GM20431 (cell line): ENCODE measurements at regions not wholly inside any gene's neighbourhood (a gene's known extent, or its start where the extent isn't known, plus 50 kb on each side); places are given as distances from the start of the nearest gene placed in this dataset.
"Not testable (repeated sequence)": the region's sequence is repeated elsewhere in the genome, so short reads cannot be mapped to it uniquely, and the experiment has no call there.

ENCODE experiments used
- in situ Hi-C: fragments of 300-500 bp; cut with MseI, MboI; formaldehyde crosslinking; loops from one replicate; pipeline ENCODE4 v1.15.0; 2020; ENCODE audit warnings: low sequenced_read_pairs; ENCODE audit not compliant: unreplicated experiment

- in situ Hi-C loops: no loop called here
Observed at GRCh38 chr17:71830866-71831265, 290.0 kb upstream of the SOX9 start.

DNA sequence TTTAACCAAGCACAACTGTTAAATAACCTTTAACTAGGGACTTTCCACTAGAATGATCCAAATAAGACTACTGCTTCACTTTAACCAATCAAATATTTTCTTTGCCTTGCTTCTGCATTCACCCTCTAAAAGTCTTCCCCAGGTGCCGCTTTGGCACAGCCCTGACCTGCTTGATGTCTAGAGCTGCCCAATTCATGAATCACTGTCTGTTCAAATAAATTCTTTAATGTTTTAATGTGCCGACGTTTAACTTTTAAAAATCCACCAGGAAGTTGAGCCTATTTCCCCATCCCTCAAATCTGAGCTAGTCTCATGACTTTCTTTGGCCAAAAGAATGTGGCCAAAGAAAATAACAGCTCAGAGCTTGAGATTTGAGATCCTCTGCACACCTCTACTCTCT is 277.8 kb upstream of the SOX9 start:
- in situ Hi-C loops: no loop called here

GRCh38 chr17:71845337-71845736 is 275.5 kb upstream of the SOX9 start:
- in situ Hi-C loops: no loop called here

- in situ Hi-C loops: no loop called here
Observed at GRCh38 chr17:71846561-71847110, 274.2 kb upstream of the SOX9 start.

DNA sequence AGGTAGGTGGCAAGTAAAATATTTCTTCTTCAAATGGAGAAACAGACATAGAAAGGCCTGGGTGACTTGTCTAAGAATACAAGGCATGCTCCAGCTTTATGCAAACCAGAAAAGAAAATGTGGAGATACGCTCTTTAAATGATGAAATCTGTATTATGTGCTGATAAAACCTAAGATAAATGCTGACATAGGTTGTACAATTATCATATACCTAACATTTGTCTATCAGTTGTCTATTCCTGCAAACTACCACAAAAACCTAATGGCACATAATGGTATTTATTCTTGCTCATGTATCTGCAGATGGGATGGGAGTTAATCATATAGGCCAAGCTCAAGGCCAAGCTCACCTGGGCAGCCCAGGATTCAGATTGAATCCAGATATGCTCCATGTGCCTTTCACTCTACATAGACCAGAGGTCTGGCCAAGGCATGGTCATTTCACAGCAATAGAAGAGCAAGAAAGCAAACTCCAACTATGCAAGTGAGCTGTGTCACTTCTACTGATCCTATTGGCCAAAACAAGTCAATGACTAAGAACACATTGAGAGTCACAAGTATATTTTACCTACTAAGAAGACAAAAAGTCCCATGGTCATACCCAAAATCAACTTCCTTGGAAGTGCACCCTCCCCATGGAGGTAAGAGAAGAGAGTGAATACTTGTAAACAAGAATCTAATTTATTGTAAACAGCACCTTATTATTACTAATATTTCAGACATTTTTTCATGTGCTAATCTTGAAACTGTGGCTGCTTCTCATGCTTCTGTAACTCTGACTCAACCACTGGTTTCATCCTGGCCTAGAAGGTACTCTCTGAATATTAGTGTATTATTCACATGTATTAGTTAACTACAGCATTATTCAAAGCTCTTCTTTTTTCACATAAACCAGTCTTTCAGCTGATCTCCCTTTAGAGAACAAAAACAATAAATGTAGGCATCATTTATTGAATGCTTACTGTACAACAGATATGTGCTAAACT is 270.7 kb upstream of the SOX9 start:
- in situ Hi-C loops: no loop called here

DNA sequence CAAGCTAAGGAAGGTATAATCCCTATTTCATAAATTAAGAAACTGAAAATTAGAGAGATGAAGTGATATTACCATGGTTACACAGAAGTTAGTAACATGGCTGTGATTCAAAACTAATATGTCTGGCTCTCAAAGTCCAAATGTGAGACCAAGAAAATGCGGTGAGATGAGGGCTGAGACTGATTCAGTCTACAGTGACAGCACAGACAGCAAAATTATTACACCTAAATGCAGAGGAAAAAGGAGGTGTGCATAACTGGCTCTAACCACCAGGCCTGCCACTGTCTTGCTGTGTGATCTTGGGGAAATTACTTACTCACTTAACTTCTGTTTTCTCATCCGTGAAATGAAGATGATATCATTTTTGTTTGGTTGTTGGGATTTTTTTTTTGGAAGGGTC is 270.0 kb upstream of the SOX9 start:
- in situ Hi-C loops: no loop called here

GRCh38 chr17:71855010-71855409 is 265.8 kb upstream of the SOX9 start:
- in situ Hi-C loops: no loop called here

GRCh38 chr17:71864755-71865154 is 256.1 kb upstream of the SOX9 start:
- in situ Hi-C loops: no loop called here

DNA sequence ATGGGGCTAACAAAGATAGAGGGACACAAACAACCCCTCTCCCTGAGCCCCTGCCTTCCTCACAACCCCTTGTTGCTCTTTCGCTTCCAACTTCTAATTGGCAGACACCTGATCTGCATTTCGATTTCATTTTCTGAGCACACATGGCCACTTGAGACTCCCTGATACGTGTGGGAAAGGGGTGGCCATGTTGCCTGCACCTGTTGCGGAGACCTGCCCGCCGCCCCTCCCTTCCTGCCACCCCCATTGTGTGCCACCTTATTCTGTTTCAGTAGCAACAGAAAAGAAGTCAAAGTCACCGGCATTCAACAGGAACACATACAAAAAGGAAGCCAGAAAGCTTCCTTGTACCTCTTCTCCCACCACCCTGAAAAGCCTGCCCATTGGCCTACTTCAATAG is 254.7 kb upstream of the SOX9 start:
- in situ Hi-C loops: no loop called here

- in situ Hi-C loops: no loop called here
Observed at GRCh38 chr17:71869293-71869692, 251.5 kb upstream of the SOX9 start.

DNA sequence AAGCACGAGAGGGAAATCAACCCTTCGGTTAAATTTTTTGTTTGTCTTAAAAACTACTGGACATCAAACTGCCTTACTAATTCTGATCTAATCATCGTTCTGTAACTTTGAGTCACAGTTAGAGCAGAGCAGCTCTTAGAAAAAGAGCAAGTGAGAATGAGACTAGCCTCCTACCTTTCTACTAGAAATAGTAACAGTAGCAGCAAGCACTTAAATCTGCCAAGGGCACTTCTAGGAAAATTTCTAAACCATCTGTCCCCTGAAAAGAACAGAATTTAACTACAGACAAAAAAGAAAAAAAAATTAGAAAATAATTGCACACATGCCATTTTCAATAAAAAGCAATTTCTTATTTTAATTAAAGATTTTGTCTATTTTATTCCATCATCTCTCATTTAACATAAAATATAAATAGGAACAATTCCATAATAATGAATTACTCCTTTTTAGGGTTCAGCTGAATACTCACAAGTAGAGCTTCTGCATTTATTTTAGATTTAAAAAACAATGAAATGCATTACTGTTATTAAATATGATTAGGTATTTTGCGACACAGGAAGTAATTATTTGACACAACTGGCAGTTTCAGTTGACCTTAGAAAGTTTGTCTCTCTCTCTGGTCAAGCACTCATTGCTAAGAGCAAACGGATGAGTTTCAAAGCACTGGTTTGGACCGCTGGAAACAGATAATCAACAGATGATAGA is 250.8 kb upstream of the SOX9 start:
- in situ Hi-C loops: no loop called here

GRCh38 chr17:71870546-71870862 is 250.3 kb upstream of the SOX9 start:
- in situ Hi-C loops: no loop called here

DNA sequence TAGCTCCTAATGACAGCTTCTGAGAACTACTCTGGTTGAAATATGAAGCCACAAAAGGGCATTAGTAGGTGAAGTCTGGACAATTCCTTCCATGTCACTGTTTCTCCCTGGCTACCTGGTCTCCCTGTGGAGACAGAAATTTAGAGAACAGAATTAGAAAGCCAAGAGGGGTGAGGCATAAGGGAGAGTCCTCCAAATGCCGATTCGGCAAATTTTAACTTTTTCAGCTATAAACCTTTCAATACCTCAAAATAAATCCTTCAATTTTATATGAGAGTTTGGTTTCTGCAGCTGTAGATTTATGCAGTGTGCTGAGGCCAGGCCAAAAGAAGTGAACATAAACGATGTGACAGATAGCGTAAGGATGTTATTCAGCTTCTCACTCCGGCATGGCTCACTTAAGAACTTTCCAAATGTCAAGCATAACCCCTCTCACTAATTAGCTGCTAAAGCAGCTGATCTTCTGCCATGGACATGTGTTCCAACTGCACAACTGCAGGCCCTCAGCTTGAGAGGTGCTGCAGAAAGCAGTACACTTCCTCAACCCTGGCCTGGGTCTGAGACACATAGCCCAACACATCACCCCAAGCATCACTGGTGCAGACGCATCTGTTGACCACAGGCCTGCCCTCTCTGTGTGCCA is 247.9 kb upstream of the SOX9 start:
- in situ Hi-C loops: no loop called here

DNA sequence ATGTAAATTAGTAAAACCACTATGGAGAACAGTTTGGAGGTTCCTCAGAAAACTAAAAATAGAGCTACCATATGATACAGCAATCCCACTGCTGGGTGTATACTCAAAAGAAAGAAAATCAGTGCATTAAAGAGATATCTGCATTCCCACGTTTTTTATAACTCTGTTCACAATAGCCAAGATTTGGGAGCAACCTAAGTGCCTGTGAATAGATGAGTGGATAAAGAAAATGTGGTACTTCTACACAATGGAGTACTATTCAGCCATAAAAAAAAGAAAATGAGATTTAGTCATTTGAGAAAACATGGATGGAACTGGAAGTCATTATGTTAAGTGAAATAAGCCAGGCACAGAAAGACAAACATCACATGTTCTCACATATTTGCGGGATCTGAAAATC is 246.0 kb upstream of the SOX9 start:
- in situ Hi-C loops: not testable (repeated sequence)

DNA sequence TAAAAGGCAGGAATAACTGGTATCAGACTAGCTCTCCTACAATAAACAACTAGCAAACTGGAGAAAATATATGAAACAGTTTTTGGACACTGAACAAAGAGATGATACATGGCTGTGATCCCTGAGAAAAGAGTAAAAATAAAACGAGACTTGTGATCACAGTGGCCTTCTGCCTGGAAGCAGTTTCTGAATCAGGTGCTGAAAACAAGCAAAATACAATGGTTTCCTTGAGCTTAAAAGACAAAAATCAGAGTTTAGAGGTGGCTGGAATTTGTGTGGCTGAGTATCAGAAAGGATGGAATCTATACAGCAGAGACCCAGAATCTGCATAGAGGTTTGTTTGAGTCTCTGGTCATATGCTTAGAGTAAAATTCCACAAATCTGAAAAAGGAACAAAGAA is 242.5 kb upstream of the SOX9 start:
- in situ Hi-C loops: no loop called here

- in situ Hi-C loops: no loop called here
Observed at GRCh38 chr17:71878998-71879397, 241.8 kb upstream of the SOX9 start.

DNA sequence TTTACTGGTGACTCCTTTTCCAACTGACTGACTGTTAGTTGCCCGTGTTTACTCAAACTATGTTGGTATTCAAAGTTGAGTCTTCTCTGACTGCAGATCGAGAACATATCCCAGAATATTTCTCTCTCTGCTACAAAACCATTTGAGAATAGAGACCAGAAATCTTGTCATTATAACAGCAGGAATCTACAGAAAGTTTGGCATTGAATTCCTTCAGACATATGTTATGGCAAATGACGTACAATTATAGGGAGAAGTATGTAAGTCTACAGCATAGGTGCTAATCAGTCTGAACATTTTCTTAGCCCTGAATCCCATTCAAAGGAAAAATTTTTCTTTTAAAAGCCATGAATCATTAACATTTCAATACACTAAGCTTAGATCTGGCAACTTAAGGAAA is 239.8 kb upstream of the SOX9 start:
- in situ Hi-C loops: no loop called here

GRCh38 chr17:71881581-71881980 is 239.2 kb upstream of the SOX9 start:
- in situ Hi-C loops: no loop called here

DNA sequence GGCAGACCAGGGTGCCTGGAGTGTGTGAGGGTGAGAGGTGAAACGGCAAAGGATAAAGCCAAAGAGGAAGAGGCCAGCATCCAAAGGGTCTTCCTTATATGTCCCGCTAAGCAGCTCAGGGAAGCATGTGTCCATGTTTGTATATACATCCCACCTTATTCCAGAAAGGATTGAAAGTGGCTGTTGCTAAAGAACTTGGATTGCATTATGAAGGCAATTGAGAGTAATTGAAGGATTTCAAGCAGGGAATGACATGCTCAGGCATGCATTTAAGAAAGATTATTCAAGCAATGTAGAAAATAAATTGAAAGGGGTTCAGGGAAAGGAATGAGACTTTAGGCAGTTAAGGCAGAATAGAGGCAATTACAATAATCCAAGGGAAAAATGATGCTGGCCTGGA is 237.6 kb upstream of the SOX9 start:
- in situ Hi-C loops: no loop called here

GRCh38 chr17:71883845-71884244 is 237.0 kb upstream of the SOX9 start:
- in situ Hi-C loops: no loop called here

- in situ Hi-C loops: no loop called here
Observed at GRCh38 chr17:71885662-71886061, 235.2 kb upstream of the SOX9 start.
